ENCODE measurements at regions not wholly inside any gene's neighbourhood (a gene's known extent, or its start where the extent isn't known, plus 50 kb on each side); places are given as distances from the start of the nearest gene placed in this dataset.

DNA sequence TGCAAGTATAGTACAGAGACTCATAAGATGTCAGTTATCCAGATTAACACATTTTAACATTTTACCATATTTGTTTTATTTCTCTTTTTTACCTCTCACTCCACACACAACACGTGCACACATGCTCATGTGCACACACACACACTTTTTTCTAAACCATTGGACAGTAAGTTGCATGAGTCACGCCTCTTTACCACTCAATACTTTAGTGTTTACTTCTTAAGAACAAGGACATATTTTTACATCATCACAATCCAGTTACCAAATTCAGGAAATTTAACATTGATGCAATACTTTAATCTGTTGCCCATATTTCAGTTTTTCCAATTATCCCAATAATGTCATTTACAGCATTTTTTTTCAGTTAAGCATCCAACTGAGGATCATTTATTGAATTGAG, 109.0 kb downstream of the RIN2 start (continued):
- TF ChIP-seq, protein P1, sequence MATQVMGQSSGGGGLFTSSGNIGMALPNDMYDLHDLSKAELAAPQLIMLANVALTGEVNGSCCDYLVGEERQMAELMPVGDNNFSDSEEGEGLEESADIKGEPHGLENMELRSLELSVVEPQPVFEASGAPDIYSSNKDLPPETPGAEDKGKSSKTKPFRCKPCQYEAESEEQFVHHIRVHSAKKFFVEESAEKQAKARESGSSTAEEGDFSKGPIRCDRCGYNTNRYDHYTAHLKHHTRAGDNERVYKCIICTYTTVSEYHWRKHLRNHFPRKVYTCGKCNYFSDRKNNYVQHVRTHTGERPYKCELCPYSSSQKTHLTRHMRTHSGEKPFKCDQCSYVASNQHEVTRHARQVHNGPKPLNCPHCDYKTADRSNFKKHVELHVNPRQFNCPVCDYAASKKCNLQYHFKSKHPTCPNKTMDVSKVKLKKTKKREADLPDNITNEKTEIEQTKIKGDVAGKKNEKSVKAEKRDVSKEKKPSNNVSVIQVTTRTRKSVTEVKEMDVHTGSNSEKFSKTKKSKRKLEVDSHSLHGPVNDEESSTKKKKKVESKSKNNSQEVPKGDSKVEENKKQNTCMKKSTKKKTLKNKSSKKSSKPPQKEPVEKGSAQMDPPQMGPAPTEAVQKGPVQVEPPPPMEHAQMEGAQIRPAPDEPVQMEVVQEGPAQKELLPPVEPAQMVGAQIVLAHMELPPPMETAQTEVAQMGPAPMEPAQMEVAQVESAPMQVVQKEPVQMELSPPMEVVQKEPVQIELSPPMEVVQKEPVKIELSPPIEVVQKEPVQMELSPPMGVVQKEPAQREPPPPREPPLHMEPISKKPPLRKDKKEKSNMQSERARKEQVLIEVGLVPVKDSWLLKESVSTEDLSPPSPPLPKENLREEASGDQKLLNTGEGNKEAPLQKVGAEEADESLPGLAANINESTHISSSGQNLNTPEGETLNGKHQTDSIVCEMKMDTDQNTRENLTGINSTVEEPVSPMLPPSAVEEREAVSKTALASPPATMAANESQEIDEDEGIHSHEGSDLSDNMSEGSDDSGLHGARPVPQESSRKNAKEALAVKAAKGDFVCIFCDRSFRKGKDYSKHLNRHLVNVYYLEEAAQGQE (IDR thresholded peaks at IDR 0.05; ENCODE audit: unreplicated experiment) = no peak

DNA sequence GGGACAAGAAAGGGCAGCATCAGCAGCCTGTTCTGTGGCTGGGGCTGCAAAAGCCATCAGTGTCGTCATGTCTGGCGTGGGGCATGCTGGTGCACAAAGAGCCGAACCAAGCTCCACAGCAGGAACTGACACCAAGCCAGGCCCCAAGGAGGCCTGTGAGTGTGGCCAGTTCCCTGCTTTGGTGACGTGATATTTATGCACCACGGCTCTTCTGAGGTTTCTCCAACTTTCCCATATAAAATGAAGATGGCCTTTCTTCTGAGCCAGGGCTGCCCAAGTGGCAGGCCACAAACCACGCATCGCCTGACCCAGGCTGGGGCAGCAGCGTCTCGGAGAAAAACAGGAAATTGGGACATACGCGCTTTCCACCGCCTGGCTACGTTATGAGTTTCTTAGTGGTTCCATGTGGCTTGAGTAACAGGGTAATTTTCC, 109.9 kb downstream of the RIN2 start:
- no peaks in the 10 kb centered on the region for H3F3A ChIP-seq (replicated peaks; ENCODE audit: low read depth)
- Mint-ChIP-seq H3K27me3 (ENCODE audit: insufficient read depth, low read depth, poor library complexity) (peaks cover 1% of the 10 kb centered on the region), H3K36me3 (ENCODE audit: low read depth) (no peaks in the 10 kb centered on the region), H3K9me3 (peaks cover 4% of the 10 kb centered on the region; the same call in 1 of the 3 replicates), H3K4me3 (no peak overlapping the region), H3K4me1 (no peaks in the 10 kb centered on the region), H3K27ac (no peak overlapping the region)
- ATAC-seq (no peak), DNase-seq (ENCODE audit: low spot score) (no peak)
- no peaks in the 10 kb centered on the region for H3K79me2 ChIP-seq (replicated peaks; ENCODE audit: insufficient read depth)
- no peak for TF ChIP-seq STAT1 (IDR thresholded peaks at IDR 0.05; ENCODE audit: unreplicated experiment)
- TF ChIP-seq NANOG (IDR thresholded peaks at IDR 0.05; ENCODE audit: borderline replicate concordance) = no peak
- TF ChIP-seq JUNB (IDR thresholded peaks at IDR 0.05; ENCODE audit: unreplicated experiment) = no peak
- TF ChIP-seq, protein P1 (IDR thresholded peaks at IDR 0.05; ENCODE audit: unreplicated experiment) = no peak
- TF ChIP-seq, protein P2, sequence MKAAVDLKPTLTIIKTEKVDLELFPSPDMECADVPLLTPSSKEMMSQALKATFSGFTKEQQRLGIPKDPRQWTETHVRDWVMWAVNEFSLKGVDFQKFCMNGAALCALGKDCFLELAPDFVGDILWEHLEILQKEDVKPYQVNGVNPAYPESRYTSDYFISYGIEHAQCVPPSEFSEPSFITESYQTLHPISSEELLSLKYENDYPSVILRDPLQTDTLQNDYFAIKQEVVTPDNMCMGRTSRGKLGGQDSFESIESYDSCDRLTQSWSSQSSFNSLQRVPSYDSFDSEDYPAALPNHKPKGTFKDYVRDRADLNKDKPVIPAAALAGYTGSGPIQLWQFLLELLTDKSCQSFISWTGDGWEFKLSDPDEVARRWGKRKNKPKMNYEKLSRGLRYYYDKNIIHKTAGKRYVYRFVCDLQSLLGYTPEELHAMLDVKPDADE (IDR thresholded peaks at IDR 0.05) = no peak
- no peak for TF ChIP-seq ZNF114 (CRISPR knock-in tag; IDR thresholded peaks at IDR 0.05)
- no peak for TF ChIP-seq ZNF331 (CRISPR knock-in tag; IDR thresholded peaks at IDR 0.05; ENCODE audit: low read depth)
- no peak for TF ChIP-seq EZH2 (IDR thresholded peaks at IDR 0.05; ENCODE audit: low read depth, unreplicated experiment)
- no peak for TF ChIP-seq EZH2phosphoT487 (IDR thresholded peaks at IDR 0.05; ENCODE audit: unreplicated experiment)
- TF ChIP-seq CREB1 (CRISPR knock-in tag; IDR thresholded peaks at IDR 0.05; ENCODE audit: low read depth) = no peak
- TF ChIP-seq, protein P3, sequence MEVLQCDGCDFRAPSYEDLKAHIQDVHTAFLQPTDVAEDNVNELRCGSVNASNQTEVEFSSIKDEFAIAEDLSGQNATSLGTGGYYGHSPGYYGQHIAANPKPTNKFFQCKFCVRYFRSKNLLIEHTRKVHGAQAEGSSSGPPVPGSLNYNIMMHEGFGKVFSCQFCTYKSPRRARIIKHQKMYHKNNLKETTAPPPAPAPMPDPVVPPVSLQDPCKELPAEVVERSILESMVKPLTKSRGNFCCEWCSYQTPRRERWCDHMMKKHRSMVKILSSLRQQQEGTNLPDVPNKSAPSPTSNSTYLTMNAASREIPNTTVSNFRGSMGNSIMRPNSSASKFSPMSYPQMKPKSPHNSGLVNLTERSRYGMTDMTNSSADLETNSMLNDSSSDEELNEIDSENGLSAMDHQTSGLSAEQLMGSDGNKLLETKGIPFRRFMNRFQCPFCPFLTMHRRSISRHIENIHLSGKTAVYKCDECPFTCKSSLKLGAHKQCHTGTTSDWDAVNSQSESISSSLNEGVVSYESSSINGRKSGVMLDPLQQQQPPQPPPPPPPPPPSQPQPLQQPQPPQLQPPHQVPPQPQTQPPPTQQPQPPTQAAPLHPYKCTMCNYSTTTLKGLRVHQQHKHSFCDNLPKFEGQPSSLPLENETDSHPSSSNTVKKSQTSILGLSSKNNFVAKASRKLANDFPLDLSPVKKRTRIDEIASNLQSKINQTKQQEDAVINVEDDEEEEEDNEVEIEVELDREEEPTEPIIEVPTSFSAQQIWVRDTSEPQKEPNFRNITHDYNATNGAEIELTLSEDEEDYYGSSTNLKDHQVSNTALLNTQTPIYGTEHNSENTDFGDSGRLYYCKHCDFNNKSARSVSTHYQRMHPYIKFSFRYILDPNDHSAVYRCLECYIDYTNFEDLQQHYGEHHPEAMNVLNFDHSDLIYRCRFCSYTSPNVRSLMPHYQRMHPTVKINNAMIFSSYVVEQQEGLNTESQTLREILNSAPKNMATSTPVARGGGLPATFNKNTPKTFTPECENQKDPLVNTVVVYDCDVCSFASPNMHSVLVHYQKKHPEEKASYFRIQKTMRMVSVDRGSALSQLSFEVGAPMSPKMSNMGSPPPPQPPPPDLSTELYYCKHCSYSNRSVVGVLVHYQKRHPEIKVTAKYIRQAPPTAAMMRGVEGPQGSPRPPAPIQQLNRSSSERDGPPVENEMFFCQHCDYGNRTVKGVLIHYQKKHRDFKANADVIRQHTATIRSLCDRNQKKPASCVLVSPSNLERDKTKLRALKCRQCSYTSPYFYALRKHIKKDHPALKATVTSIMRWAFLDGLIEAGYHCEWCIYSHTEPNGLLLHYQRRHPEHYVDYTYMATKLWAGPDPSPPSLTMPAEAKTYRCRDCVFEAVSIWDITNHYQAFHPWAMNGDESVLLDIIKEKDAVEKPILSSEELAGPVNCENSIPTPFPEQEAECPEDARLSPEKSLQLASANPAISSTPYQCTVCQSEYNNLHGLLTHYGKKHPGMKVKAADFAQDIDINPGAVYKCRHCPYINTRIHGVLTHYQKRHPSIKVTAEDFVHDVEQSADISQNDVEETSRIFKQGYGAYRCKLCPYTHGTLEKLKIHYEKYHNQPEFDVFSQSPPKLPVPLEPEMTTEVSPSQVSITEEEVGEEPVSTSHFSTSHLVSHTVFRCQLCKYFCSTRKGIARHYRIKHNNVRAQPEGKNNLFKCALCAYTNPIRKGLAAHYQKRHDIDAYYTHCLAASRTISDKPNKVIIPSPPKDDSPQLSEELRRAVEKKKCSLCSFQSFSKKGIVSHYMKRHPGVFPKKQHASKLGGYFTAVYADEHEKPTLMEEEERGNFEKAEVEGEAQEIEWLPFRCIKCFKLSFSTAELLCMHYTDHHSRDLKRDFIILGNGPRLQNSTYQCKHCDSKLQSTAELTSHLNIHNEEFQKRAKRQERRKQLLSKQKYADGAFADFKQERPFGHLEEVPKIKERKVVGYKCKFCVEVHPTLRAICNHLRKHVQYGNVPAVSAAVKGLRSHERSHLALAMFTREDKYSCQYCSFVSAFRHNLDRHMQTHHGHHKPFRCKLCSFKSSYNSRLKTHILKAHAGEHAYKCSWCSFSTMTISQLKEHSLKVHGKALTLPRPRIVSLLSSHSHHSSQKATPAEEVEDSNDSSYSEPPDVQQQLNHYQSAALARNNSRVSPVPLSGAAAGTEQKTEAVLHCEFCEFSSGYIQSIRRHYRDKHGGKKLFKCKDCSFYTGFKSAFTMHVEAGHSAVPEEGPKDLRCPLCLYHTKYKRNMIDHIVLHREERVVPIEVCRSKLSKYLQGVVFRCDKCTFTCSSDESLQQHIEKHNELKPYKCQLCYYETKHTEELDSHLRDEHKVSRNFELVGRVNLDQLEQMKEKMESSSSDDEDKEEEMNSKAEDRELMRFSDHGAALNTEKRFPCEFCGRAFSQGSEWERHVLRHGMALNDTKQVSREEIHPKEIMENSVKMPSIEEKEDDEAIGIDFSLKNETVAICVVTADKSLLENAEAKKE (CRISPR knock-in tag; IDR thresholded peaks at IDR 0.05) = no peak
- H3K27me3 ChIP-seq (ENCODE audit: insufficient read depth) = no peaks in the 10 kb centered on the region
- no peak overlapping the region for H3K4me2 ChIP-seq
- H3K27ac ChIP-seq (ENCODE audit: low read depth) = no peak overlapping the region
- no peaks in the 10 kb centered on the region; the same call in 1 of the 2 replicates for H3K9me2 ChIP-seq (ENCODE audit: insufficient read depth)
- H3K4me3 ChIP-seq = no peak overlapping the region
- no peak overlapping the region for H2AFZ ChIP-seq
- H4K20me1 ChIP-seq (replicated peaks; ENCODE audit: insufficient read depth) = no peaks in the 10 kb centered on the region
- no peaks in the 10 kb centered on the region for H3K4me1 ChIP-seq (ENCODE audit: insufficient read depth)
- no peaks in the 10 kb centered on the region for H3K36me3 ChIP-seq (ENCODE audit: insufficient read depth)

Data from GM23338 (cell line).